ENCODE measurements at regions not wholly inside any gene's neighbourhood (a gene's known extent, or its start where the extent isn't known, plus 50 kb on each side); places are given as distances from the start of the nearest gene placed in this dataset.

GRCh38 chr14:55930016-55930784 is 188.0 kb upstream of the PELI2 start:
- Mint-ChIP-seq H3K4me1 (no peaks in the 10 kb centered on the region), H3K27me3 (peaks cover 24% of the 10 kb centered on the region)
- DNase-seq = no peak

GRCh38 chr14:55936691-55937090 is 181.5 kb upstream of the PELI2 start:
- H3K36me3 Mint-ChIP-seq = no peaks in the 10 kb centered on the region
- no peak overlapping the region for H3K4me3 Mint-ChIP-seq
- no peaks in the 10 kb centered on the region for H3K4me1 Mint-ChIP-seq
- H3K27me3 Mint-ChIP-seq = peaks cover 11% of the 10 kb centered on the region
- no peak for DNase-seq
- no peaks in the 10 kb centered on the region for H3K9me3 Mint-ChIP-seq
- H3K27ac Mint-ChIP-seq = no peak overlapping the region

More at GRCh38 chr14:55930016-55930784, 188.0 kb upstream of the PELI2 start:
- H3K36me3 Mint-ChIP-seq = no peaks in the 10 kb centered on the region
- no peak overlapping the region for H3K27ac Mint-ChIP-seq
- H3K9me3 Mint-ChIP-seq = no peaks in the 10 kb centered on the region
- H3K4me3 Mint-ChIP-seq = no peak overlapping the region

GRCh38 chr14:55938249-55938791 is 179.9 kb upstream of the PELI2 start:
- peaks cover 6% of the 10 kb centered on the region for H3K27me3 Mint-ChIP-seq
- no peaks in the 10 kb centered on the region for H3K9me3 Mint-ChIP-seq
- no peaks in the 10 kb centered on the region for H3K36me3 Mint-ChIP-seq
- no peaks in the 10 kb centered on the region for H3K4me1 Mint-ChIP-seq
- no peak for DNase-seq
- H3K27ac Mint-ChIP-seq = no peak overlapping the region
- H3K4me3 Mint-ChIP-seq = no peak overlapping the region

GRCh38 chr14:55942076-55942654 is 176.0 kb upstream of the PELI2 start:
- Mint-ChIP-seq H3K36me3 (no peaks in the 10 kb centered on the region), H3K27ac (no peak overlapping the region), H3K4me1 (no peaks in the 10 kb centered on the region), H3K27me3 (peaks cover 12% of the 10 kb centered on the region), H3K4me3 (no peak overlapping the region), H3K9me3 (no peaks in the 10 kb centered on the region)
- DNase-seq = no peak

GRCh38 chr14:55942826-55943225 is 175.4 kb upstream of the PELI2 start:
- Mint-ChIP-seq H3K27me3 (peaks cover 6% of the 10 kb centered on the region), H3K4me3 (no peak overlapping the region)

DNA sequence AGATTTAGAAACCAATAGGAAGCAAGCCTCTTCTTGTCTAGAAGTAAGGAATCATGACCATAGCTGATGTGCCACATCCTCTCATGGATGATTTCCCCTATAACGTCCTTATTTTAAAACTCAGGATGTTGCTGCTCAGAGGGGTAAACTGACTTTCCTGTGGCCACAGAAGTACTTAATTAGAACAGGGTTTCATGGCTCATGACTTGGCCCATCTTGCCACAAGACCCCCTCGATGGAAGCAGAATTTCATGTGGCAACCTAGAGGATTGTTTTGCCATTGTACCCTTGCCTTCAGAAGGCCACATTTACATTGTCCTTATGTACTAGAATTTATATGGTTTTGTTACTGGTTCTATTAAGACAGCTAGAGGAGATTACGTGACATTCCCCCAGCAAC is 173.5 kb upstream of the PELI2 start:
- Mint-ChIP-seq H3K27ac (no peak overlapping the region), H3K4me3 (no peak overlapping the region), H3K36me3 (no peaks in the 10 kb centered on the region), H3K4me1 (no peaks in the 10 kb centered on the region), H3K27me3 (peaks cover 6% of the 10 kb centered on the region), H3K9me3 (no peaks in the 10 kb centered on the region)
- DNase-seq = no peak

More at GRCh38 chr14:55942826-55943225, 175.4 kb upstream of the PELI2 start:
- no peak overlapping the region for H3K27ac Mint-ChIP-seq
- H3K9me3 Mint-ChIP-seq = no peaks in the 10 kb centered on the region
- H3K4me1 Mint-ChIP-seq = no peaks in the 10 kb centered on the region
- DNase-seq = no peak
- no peaks in the 10 kb centered on the region for H3K36me3 Mint-ChIP-seq

- H3K36me3 Mint-ChIP-seq = no peaks in the 10 kb centered on the region
- peaks cover 9% of the 10 kb centered on the region for H3K27me3 Mint-ChIP-seq
- no peak for DNase-seq
- no peak overlapping the region for H3K4me3 Mint-ChIP-seq
- no peaks in the 10 kb centered on the region for H3K4me1 Mint-ChIP-seq
- H3K27ac Mint-ChIP-seq = no peak overlapping the region
- no peaks in the 10 kb centered on the region for H3K9me3 Mint-ChIP-seq
Measured at GRCh38 chr14:55946231-55946630, 172.0 kb upstream of the PELI2 start.

DNA sequence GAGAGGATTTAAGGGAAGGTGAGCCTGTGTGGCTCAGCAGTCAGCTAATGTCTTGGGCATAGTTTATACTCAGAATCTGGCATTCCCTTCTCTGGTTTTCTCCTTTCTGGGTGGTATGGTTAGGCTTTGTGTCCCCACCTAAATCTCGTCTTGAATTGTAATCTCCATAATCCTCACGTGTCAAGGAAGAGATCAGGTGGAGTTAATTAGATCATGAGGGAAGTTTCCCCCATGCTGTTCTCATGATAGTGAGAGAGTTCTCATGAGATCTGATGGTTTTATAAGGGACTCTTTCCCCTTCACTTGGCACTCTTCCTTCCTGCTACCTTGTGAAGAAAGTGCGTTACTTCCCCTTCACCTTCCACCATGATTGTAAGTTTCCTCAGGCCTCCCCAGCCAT is 169.8 kb upstream of the PELI2 start:
- Mint-ChIP-seq H3K4me1 (no peaks in the 10 kb centered on the region), H3K9me3 (no peaks in the 10 kb centered on the region), H3K4me3 (no peak overlapping the region), H3K36me3 (no peaks in the 10 kb centered on the region), H3K27me3 (peaks cover 9% of the 10 kb centered on the region), H3K27ac (no peak overlapping the region)
- no peak for DNase-seq

DNA sequence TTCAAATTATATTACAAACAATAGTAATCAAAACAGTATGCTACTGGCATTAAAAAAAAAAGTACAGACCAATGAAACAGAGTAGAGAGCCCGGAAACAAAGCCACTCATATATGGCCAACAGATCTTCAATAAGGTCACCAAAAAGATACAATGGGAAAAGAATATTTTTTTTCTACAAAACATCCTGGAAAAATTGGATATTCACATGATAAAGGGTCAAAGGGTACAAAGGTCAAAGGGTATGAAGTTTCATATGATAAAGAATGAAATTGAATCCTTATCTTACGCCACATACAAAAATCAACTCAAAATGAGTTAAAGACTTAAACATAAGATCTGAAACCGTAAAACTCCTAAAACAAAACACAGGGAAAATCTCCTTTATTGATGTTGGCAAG is 168.5 kb upstream of the PELI2 start:
- Mint-ChIP-seq H3K4me3 (no peak overlapping the region), H3K9me3 (no peaks in the 10 kb centered on the region), H3K27me3 (peaks cover 8% of the 10 kb centered on the region), H3K36me3 (no peaks in the 10 kb centered on the region), H3K27ac (no peak overlapping the region), H3K4me1 (no peaks in the 10 kb centered on the region)
- no peak for DNase-seq

GRCh38 chr14:55950135-55950534 is 168.1 kb upstream of the PELI2 start:
- peaks cover 9% of the 10 kb centered on the region for H3K27me3 Mint-ChIP-seq
- no peaks in the 10 kb centered on the region for H3K4me1 Mint-ChIP-seq
- no peak overlapping the region for H3K4me3 Mint-ChIP-seq
- no peaks in the 10 kb centered on the region for H3K36me3 Mint-ChIP-seq
- no peaks in the 10 kb centered on the region for H3K9me3 Mint-ChIP-seq
- H3K27ac Mint-ChIP-seq = no peak overlapping the region
- no peak for DNase-seq

GRCh38 chr14:55951341-55952206 is 166.6 kb upstream of the PELI2 start:
- DNase-seq = no peak
- no peak overlapping the region for H3K4me3 Mint-ChIP-seq
- H3K36me3 Mint-ChIP-seq = no peaks in the 10 kb centered on the region
- H3K9me3 Mint-ChIP-seq = no peaks in the 10 kb centered on the region
- no peaks in the 10 kb centered on the region for H3K4me1 Mint-ChIP-seq
- H3K27me3 Mint-ChIP-seq = peaks cover 8% of the 10 kb centered on the region
- H3K27ac Mint-ChIP-seq = no peak overlapping the region

- Mint-ChIP-seq H3K27ac (no peak overlapping the region), H3K36me3 (no peaks in the 10 kb centered on the region), H3K27me3 (peaks cover 13% of the 10 kb centered on the region), H3K4me1 (no peaks in the 10 kb centered on the region), H3K9me3 (no peaks in the 10 kb centered on the region), H3K4me3 (no peak overlapping the region)
- DNase-seq = no peak
Measured at GRCh38 chr14:55954108-55954507, 164.1 kb upstream of the PELI2 start.

DNA sequence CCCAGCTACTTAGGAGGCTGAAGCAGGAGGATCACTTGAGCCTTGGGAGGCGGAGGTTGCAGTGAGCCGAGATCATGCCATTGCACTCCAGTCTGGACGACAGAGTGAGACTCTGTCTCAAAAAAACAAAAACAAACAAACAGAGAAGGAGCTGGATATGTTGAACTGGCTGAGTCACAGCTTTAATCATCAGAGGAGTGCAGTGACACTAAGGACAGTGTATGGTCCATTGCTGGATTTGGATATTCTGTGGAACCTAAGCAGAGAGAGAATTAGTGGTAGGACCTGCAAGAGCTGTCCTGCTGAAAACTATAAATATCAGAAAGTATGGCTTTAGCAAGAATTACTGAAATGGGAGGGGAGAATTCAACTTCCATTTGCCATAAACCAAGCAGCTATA is 163.0 kb upstream of the PELI2 start:
- DNase-seq = no peak
- H3K4me1 Mint-ChIP-seq = no peaks in the 10 kb centered on the region
- no peaks in the 10 kb centered on the region for H3K9me3 Mint-ChIP-seq
- H3K36me3 Mint-ChIP-seq = no peaks in the 10 kb centered on the region
- H3K4me3 Mint-ChIP-seq = no peak overlapping the region
- peaks cover 19% of the 10 kb centered on the region for H3K27me3 Mint-ChIP-seq
- H3K27ac Mint-ChIP-seq = no peak overlapping the region

- no peak for DNase-seq
- Mint-ChIP-seq H3K27ac (no peak overlapping the region), H3K27me3 (peaks cover 21% of the 10 kb centered on the region), H3K4me3 (no peak overlapping the region), H3K4me1 (no peaks in the 10 kb centered on the region), H3K36me3 (no peaks in the 10 kb centered on the region), H3K9me3 (no peaks in the 10 kb centered on the region)
Measured at GRCh38 chr14:55957950-55958349, 160.3 kb upstream of the PELI2 start.

DNA sequence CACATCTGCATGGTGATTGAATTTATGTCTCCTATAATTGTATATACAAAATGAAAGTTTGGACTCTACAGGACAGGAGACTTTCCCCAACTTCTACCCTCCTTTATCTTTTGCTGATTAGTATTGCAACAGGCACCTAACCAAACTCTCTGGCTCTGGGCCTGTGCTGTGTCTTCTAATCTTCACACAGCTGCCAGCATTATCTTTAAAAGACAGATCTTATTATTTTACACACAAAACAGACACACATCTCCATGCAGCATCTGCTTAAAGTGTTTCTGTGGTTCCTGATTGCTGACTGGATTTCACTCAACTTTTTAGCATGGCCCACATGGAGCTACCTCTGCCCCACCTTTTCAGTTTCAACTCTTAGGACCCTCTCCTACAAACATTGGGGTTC is 154.9 kb upstream of the PELI2 start:
- no peak overlapping the region for H3K4me3 Mint-ChIP-seq
- H3K9me3 Mint-ChIP-seq = no peaks in the 10 kb centered on the region
- DNase-seq = no peak
- peaks cover 20% of the 10 kb centered on the region for H3K27me3 Mint-ChIP-seq
- H3K36me3 Mint-ChIP-seq = no peaks in the 10 kb centered on the region
- no peaks in the 10 kb centered on the region for H3K4me1 Mint-ChIP-seq
- H3K27ac Mint-ChIP-seq = no peak overlapping the region
